AG20443 (cell line): ENCODE measurements at regions not wholly inside any gene's neighbourhood (a gene's known extent, or its start where the extent isn't known, plus 50 kb on each side); places are given as distances from the start of the nearest gene placed in this dataset.

Experiments used
- DNase-seq: peaks from one replicate; pipeline ENCODE4 v3.0.0; 2012; ENCODE audit warnings: low spot score, mixed read lengths

- no peak for DNase-seq
These were observed 95.9 kb upstream of the GALNT2 start for GRCh38 chr1:229971141-229971540.

GRCh38 chr1:229972600-229973296 lies 94.3 kb upstream of the GALNT2 start:
- no peak for DNase-seq

GRCh38 chr1:229973297-229973612 lies 93.8 kb upstream of the GALNT2 start:
- DNase-seq: no peak

GRCh38 chr1:229975047-229975446 lies 92.0 kb upstream of the GALNT2 start:
- no peak for DNase-seq

GRCh38 chr1:229980009-229980408 lies 87.0 kb upstream of the GALNT2 start:
- DNase-seq: no peak

GRCh38 chr1:229981736-229982135 lies 85.3 kb upstream of the GALNT2 start:
- no peak for DNase-seq

- no peak for DNase-seq
These were observed 82.6 kb upstream of the GALNT2 start for GRCh38 chr1:229984310-229984991.

- no peak for DNase-seq
These were observed 81.9 kb upstream of the GALNT2 start for GRCh38 chr1:229984992-229985612.

GRCh38 chr1:229985613-229986010 lies 81.4 kb upstream of the GALNT2 start:
- DNase-seq: no peak

GRCh38 chr1:229986737-229987337 lies 80.2 kb upstream of the GALNT2 start:
- no peak for DNase-seq

GRCh38 chr1:229987953-229988352 lies 79.1 kb upstream of the GALNT2 start:
- no peak for DNase-seq

- no peak for DNase-seq
These were observed 78.5 kb upstream of the GALNT2 start for GRCh38 chr1:229988534-229988933.

GRCh38 chr1:229989591-229990248 lies 77.3 kb upstream of the GALNT2 start:
- no peak for DNase-seq

GRCh38 chr1:229990326-229990725 lies 76.7 kb upstream of the GALNT2 start:
- no peak for DNase-seq

- no peak for DNase-seq
These were observed 75.9 kb upstream of the GALNT2 start for GRCh38 chr1:229991104-229991513.

- DNase-seq: no peak
These were observed 75.2 kb upstream of the GALNT2 start for GRCh38 chr1:229991724-229992333.

- no peak for DNase-seq
These were observed 74.0 kb upstream of the GALNT2 start for GRCh38 chr1:229993060-229993459.

- no peak for DNase-seq
These were observed 73.1 kb upstream of the GALNT2 start for GRCh38 chr1:229993894-229994293.

GRCh38 chr1:229999004-229999670 lies 67.9 kb upstream of the GALNT2 start:
- no peak for DNase-seq

GRCh38 chr1:230000493-230001184 lies 66.4 kb upstream of the GALNT2 start:
- no peak for DNase-seq
